ENCODE measurements at regions not wholly inside any gene's neighbourhood (a gene's known extent, or its start where the extent isn't known, plus 50 kb on each side); places are given as distances from the start of the nearest gene placed in this dataset.

DNA sequence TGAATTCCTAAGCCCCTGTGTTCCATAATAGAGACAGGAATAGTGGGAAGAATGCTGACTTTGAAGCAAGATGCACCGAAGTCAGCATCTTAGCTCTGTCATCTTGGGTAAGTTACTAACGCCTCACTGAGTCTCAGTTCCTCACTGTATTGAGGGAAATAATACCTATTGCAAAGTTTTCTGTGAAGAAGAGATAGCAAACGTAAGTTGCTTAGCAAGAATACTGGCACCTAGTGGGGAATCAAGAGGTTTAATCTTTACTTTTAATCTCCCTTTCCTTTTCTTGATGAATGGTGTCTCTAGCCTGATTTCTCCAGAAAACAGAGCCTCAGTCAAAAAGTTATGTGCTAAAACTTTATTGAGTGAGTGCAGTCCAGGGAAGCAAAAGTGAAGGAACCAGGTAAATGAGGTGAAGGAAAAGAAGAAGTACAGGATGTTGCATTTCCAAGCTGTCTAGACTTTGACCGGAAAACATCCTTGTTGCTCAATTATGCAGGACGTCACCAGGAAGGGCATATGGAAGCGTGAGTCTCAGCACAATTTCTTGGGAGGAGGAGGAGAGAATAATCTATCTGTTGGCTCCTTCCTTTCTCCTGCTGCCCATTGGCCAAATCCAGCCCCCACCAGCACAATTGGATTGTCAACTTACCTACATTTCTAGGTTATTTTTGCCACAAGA lies 210.0 kb downstream of the B3GLCT start:
- Histone ChIP-seq H3K27ac (ENCODE audit: extremely low read depth, low read depth, low read length) (no peak overlapping the region), H3K4me1 (replicated peaks in 1 of 2; ENCODE audit: control insufficient read depth in 2 of 2, insufficient read depth in 2 of 2, low read length in 2 of 2) (no peaks in the 10 kb centered on the region), H3K79me2 (ENCODE audit: control insufficient read depth, insufficient read depth, low read length) (no peaks in the 10 kb centered on the region), H4K20me1 (replicated peaks; ENCODE audit: control insufficient read depth, insufficient read depth, low read length) (no peaks in the 10 kb centered on the region), H3K27me3 (ENCODE audit: control insufficient read depth in 2 of 2, insufficient read depth in 2 of 2, low read length in 2 of 2) (no peaks in the 10 kb centered on the region), H3K4me3 (no peak overlapping the region), H3K36me3 (ENCODE audit: control insufficient read depth, insufficient read depth, low read length) (no peaks in the 10 kb centered on the region), H2AFZ (ENCODE audit: low read depth, low read length) (no peak overlapping the region), H3K9ac (ENCODE audit: insufficient read depth in 1 of 2, low read depth in 2 of 2, low read length in 2 of 2) (no peak overlapping the region), H3K9me3 (replicated peaks; ENCODE audit: control insufficient read depth, insufficient read depth, low read depth, low read length) (no peaks in the 10 kb centered on the region), H3K9me1 (ENCODE audit: control insufficient read depth, insufficient read depth, low read length) (no peaks in the 10 kb centered on the region), H3K4me2 (ENCODE audit: insufficient read depth, low read length) (no peak overlapping the region)
- in situ Hi-C loops (cut with MboI), result no loop called here
- DNase-seq (ENCODE audit: extremely low read depth in 1 of 4, low spot score in 3 of 4) (no peak), FAIRE-seq (no peak), ATAC-seq (no peak)
- ChIA-PET POLR2A (interaction anchor here (0.6 kb wide), 1 partner anchor 432 kb away, joined by 3 read pairs; no protein-coding TSS in a partner anchor), CTCF (ENCODE audit: low intra/inter-chr PET ratio) (no interaction called here)
- intact Hi-C loops (cut with micrococcal nuclease), result no loop called here
- WGBS (ENCODE audit: insufficient coverage, low coverage, missing lambda C conversion rate), result 0% methylated on average over 6 of the region's 6 CpGs
- BruUV-seq (replicated peaks), result no TSS peak
- TF ChIP-seq LARP7 (IDR thresholded peaks at IDR 0.05) (no peak), ZNF584 (CRISPR knock-in tag; IDR thresholded peaks at IDR 0.05; ENCODE audit: low read depth) (no peak), TSHZ1 (CRISPR knock-in tag; IDR thresholded peaks at IDR 0.05) (no peak), ZBTB12 (CRISPR knock-in tag; IDR thresholded peaks at IDR 0.05) (no peak), CREM (IDR thresholded peaks at IDR 0.05; ENCODE audit: low read depth) (no peak), HOXB6 (CRISPR knock-in tag; IDR thresholded peaks at IDR 0.05; ENCODE audit: borderline replicate concordance) (no peak), ZFPM2 (CRISPR knock-in tag; IDR thresholded peaks at IDR 0.05) (no peak), ZFP1 (CRISPR knock-in tag; IDR thresholded peaks at IDR 0.05) (no peak), MBD2 (IDR thresholded peaks at IDR 0.05; ENCODE audit: borderline replicate concordance, low read depth) (no peak)
- TF ChIP-seq, protein P1, sequence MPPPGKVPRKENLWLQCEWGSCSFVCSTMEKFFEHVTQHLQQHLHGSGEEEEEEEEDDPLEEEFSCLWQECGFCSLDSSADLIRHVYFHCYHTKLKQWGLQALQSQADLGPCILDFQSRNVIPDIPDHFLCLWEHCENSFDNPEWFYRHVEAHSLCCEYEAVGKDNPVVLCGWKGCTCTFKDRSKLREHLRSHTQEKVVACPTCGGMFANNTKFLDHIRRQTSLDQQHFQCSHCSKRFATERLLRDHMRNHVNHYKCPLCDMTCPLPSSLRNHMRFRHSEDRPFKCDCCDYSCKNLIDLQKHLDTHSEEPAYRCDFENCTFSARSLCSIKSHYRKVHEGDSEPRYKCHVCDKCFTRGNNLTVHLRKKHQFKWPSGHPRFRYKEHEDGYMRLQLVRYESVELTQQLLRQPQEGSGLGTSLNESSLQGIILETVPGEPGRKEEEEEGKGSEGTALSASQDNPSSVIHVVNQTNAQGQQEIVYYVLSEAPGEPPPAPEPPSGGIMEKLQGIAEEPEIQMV (tag; conservative IDR thresholded peaks at IDR 0.05; ENCODE audit: low read depth), result no peak
- TF ChIP-seq, protein P2, sequence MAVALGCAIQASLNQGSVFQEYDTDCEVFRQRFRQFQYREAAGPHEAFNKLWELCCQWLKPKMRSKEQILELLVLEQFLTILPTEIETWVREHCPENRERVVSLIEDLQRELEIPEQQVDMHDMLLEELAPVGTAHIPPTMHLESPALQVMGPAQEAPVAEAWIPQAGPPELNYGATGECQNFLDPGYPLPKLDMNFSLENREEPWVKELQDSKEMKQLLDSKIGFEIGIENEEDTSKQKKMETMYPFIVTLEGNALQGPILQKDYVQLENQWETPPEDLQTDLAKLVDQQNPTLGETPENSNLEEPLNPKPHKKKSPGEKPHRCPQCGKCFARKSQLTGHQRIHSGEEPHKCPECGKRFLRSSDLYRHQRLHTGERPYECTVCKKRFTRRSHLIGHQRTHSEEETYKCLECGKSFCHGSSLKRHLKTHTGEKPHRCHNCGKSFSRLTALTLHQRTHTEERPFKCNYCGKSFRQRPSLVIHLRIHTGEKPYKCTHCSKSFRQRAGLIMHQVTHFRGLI (CRISPR knock-in tag; IDR thresholded peaks at IDR 0.05), result no peak
- TF ChIP-seq, protein P3, sequence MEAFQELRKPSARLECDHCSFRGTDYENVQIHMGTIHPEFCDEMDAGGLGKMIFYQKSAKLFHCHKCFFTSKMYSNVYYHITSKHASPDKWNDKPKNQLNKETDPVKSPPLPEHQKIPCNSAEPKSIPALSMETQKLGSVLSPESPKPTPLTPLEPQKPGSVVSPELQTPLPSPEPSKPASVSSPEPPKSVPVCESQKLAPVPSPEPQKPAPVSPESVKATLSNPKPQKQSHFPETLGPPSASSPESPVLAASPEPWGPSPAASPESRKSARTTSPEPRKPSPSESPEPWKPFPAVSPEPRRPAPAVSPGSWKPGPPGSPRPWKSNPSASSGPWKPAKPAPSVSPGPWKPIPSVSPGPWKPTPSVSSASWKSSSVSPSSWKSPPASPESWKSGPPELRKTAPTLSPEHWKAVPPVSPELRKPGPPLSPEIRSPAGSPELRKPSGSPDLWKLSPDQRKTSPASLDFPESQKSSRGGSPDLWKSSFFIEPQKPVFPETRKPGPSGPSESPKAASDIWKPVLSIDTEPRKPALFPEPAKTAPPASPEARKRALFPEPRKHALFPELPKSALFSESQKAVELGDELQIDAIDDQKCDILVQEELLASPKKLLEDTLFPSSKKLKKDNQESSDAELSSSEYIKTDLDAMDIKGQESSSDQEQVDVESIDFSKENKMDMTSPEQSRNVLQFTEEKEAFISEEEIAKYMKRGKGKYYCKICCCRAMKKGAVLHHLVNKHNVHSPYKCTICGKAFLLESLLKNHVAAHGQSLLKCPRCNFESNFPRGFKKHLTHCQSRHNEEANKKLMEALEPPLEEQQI (IDR thresholded peaks at IDR 0.05), result no peak

Measured in K562 (cell line).